ENCODE measurements at regions not wholly inside any gene's neighbourhood (a gene's known extent, or its start where the extent isn't known, plus 50 kb on each side); places are given as distances from the start of the nearest gene placed in this dataset.
"Not testable (repeated sequence)": the region's sequence is repeated elsewhere in the genome, so short reads cannot be mapped to it uniquely, and the experiment has no call there.

DNA sequence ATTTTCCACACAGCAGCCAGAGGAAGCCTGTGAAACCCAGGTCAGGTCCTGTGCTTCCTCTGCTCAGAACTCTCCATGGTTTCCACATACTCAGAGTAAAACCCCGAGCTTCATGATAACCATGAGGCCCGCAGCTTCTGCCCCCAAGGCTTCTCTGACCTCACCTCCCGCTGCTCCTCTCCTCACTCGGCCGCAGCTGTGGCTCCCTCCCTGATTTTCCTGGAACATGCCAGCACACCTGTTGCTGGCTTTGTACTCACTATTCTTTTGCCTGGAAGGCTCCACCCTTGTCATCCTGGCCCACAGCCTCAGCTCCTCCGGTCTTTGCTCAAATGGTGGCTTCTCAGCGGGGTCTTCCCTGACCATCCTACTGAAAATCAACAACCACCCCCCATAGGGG lies 341.7 kb downstream of the PREX1 start:
- Mint-ChIP-seq H3K27me3 (ENCODE audit: low read depth) (no peaks in the 10 kb centered on the region), H3K27ac (no peak overlapping the region), H3K36me3 (no peaks in the 10 kb centered on the region), H3K4me3 (no peak overlapping the region), H3K9me3 (no peaks in the 10 kb centered on the region), H3K4me1 (peaks cover 6% of the 10 kb centered on the region)
- no peak for ATAC-seq
- no peak for DNase-seq (ENCODE audit: low spot score)
- TF ChIP-seq, protein P1, sequence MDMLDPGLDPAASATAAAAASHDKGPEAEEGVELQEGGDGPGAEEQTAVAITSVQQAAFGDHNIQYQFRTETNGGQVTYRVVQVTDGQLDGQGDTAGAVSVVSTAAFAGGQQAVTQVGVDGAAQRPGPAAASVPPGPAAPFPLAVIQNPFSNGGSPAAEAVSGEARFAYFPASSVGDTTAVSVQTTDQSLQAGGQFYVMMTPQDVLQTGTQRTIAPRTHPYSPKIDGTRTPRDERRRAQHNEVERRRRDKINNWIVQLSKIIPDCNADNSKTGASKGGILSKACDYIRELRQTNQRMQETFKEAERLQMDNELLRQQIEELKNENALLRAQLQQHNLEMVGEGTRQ (CRISPR knock-in tag; IDR thresholded peaks at IDR 0.05) = no peak
- TF ChIP-seq PRDM15 (CRISPR knock-in tag; IDR thresholded peaks at IDR 0.05) (no peak), SMAD4 (CRISPR knock-in tag; IDR thresholded peaks at IDR 0.05) (no peak), CBFB (CRISPR knock-in tag; IDR thresholded peaks at IDR 0.05; ENCODE audit: low read depth) (no peak), NR1H2 (CRISPR knock-in tag; IDR thresholded peaks at IDR 0.05) (no peak), NFATC4 (CRISPR knock-in tag; IDR thresholded peaks at IDR 0.05) (no peak), ZNF423 (CRISPR knock-in tag; IDR thresholded peaks at IDR 0.05) (no peak), CTCF (IDR thresholded peaks at IDR 0.05) (no peak), HMGA2 (CRISPR knock-in tag; IDR thresholded peaks at IDR 0.05) (no peak)
- TF ChIP-seq, protein P2, sequence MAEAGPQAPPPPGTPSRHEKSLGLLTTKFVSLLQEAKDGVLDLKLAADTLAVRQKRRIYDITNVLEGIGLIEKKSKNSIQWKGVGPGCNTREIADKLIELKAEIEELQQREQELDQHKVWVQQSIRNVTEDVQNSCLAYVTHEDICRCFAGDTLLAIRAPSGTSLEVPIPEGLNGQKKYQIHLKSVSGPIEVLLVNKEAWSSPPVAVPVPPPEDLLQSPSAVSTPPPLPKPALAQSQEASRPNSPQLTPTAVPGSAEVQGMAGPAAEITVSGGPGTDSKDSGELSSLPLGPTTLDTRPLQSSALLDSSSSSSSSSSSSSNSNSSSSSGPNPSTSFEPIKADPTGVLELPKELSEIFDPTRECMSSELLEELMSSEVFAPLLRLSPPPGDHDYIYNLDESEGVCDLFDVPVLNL (CRISPR knock-in tag; IDR thresholded peaks at IDR 0.05; ENCODE audit: borderline replicate concordance, low read depth) = no peak
- CTCF ChIA-PET = interaction anchor here (1.1 kb wide), 1 partner anchor 134 kb away, joined by 5 read pairs; no protein-coding TSS in a partner anchor
- POLR2A ChIA-PET = no interaction called here

GRCh38 chr20:48485153-48485552 lies 342.6 kb downstream of the PREX1 start:
- CTCF ChIA-PET = interaction anchor here (1.1 kb wide), 1 partner anchor 135 kb away, joined by 5 read pairs; no protein-coding TSS in a partner anchor

GRCh38 chr20:48483334-48484066 lies 344.3 kb downstream of the PREX1 start:
- Mint-ChIP-seq H3K27ac (no peak overlapping the region), H3K27me3 (ENCODE audit: low read depth) (no peaks in the 10 kb centered on the region), H3K4me1 (peaks cover 26% of the 10 kb centered on the region), H3K36me3 (no peaks in the 10 kb centered on the region), H3K9me3 (no peaks in the 10 kb centered on the region), H3K4me3 (no peak overlapping the region)
- no peak for ATAC-seq
- no peak for TF ChIP-seq HMGA2 (CRISPR knock-in tag; IDR thresholded peaks at IDR 0.05)
- no peak for TF ChIP-seq ZNF232 (CRISPR knock-in tag; IDR thresholded peaks at IDR 0.05)
- no peak for TF ChIP-seq KAT7 (CRISPR knock-in tag; IDR thresholded peaks at IDR 0.05; ENCODE audit: borderline replicate concordance)
- no peak for TF ChIP-seq ELF4 (CRISPR knock-in tag; IDR thresholded peaks at IDR 0.05; ENCODE audit: low read depth)
- DNase-seq (ENCODE audit: low spot score) = no peak
- POLR2A ChIA-PET = interaction anchor here (0.7 kb wide), 1 partner anchor 360 kb away, joined by 4 read pairs; no protein-coding TSS in a partner anchor
- CTCF ChIA-PET = interaction anchor here (3.0 kb wide), 1 partner anchor 137 kb away, joined by 23 read pairs; no protein-coding TSS in a partner anchor

More at GRCh38 chr20:48485153-48485552, 342.6 kb downstream of the PREX1 start:
- H3K27ac Mint-ChIP-seq; H3K36me3 Mint-ChIP-seq; H3K9me3 Mint-ChIP-seq; ATAC-seq; H3K27me3 Mint-ChIP-seq (ENCODE audit: low read depth); H3K4me3 Mint-ChIP-seq; POLR2A ChIA-PET; DNase-seq (ENCODE audit: low spot score): not testable (repeated sequence)
- TF ChIP-seq GABPB1 (CRISPR knock-in tag; IDR thresholded peaks at IDR 0.05) = peak; percentile 48; the same call in 1 of the 2 replicates
- peaks cover 13% of the 10 kb centered on the region for H3K4me1 Mint-ChIP-seq
